ENCODE measurements at regions not wholly inside any gene's neighbourhood (a gene's known extent, or its start where the extent isn't known, plus 50 kb on each side); places are given as distances from the start of the nearest gene placed in this dataset.
"Not testable (repeated sequence)": the region's sequence is repeated elsewhere in the genome, so short reads cannot be mapped to it uniquely, and the experiment has no call there.

- DNase-seq (ENCODE audit: low spot score), result no peak
Observed at GRCh38 chr1:178020968-178021640, 51.2 kb upstream of the SEC16B start.

- no peak for DNase-seq (ENCODE audit: low spot score)
Observed at GRCh38 chr1:178021950-178022349, 52.1 kb upstream of the SEC16B start.

- no peak for DNase-seq (ENCODE audit: low spot score)
Observed at GRCh38 chr1:178023181-178023618, 53.3 kb upstream of the SEC16B start.

GRCh38 chr1:178024504-178024903, 54.6 kb upstream of the SEC16B start:
- no peak for DNase-seq (ENCODE audit: low spot score)

- no peak for DNase-seq (ENCODE audit: low spot score)
Observed at GRCh38 chr1:178025613-178026356, 55.9 kb upstream of the SEC16B start.

GRCh38 chr1:178028841-178029481, 59.1 kb upstream of the SEC16B start:
- DNase-seq (ENCODE audit: low spot score), result no peak

- no peak for DNase-seq (ENCODE audit: low spot score)
Observed at GRCh38 chr1:178030467-178030866, 60.6 kb upstream of the SEC16B start.

GRCh38 chr1:178031856-178032320, 62.0 kb upstream of the RASAL2 start:
- DNase-seq (ENCODE audit: low spot score), result peak; percentile 92

- DNase-seq (ENCODE audit: low spot score), result no peak
Observed at GRCh38 chr1:178033019-178033418, 60.9 kb upstream of the RASAL2 start.

- no peak for DNase-seq (ENCODE audit: low spot score)
Observed at GRCh38 chr1:178034676-178035075, 59.2 kb upstream of the RASAL2 start.

- DNase-seq (ENCODE audit: low spot score), result no peak
Observed at GRCh38 chr1:178036090-178036489, 57.8 kb upstream of the RASAL2 start.

GRCh38 chr1:178037510-178038253, 56.2 kb upstream of the RASAL2 start:
- peak; percentile 95 for DNase-seq (ENCODE audit: low spot score)

GRCh38 chr1:178038372-178038771, 55.5 kb upstream of the RASAL2 start:
- no peak for DNase-seq (ENCODE audit: low spot score)

GRCh38 chr1:178039891-178040290, 54.0 kb upstream of the RASAL2 start:
- DNase-seq (ENCODE audit: low spot score), result no peak

GRCh38 chr1:178043940-178044339, 50.0 kb upstream of the RASAL2 start:
- not testable (repeated sequence) for DNase-seq (ENCODE audit: low spot score)

Data from mesenteric fat pad (tissue), 1 donor.